Bronchial epithelial cell (primary cell): ENCODE measurements at regions not wholly inside any gene's neighbourhood (a gene's known extent, or its start where the extent isn't known, plus 50 kb on each side); places are given as distances from the start of the nearest gene placed in this dataset.

Experiments
- DNase-seq: peaks from one replicate; pipeline ENCODE4 v3.0.0-alpha.2; 2010; ENCODE audit warnings: low read depth
- FAIRE-seq: peaks from 2 replicates; lab custom pipeline; 2011; peaks lifted over from hg19 to GRCh38; lab: Jason Lieb, UNC
- H3K27me3 ChIP-seq: 2 replicates; pipeline ENCODE4 v1.5.1; 2011; ENCODE audit warnings: low read length; ENCODE audit not compliant: control insufficient read depth, insufficient read depth
- H3K36me3 ChIP-seq: 2 replicates; pipeline ENCODE4 v1.5.1; 2011; ENCODE audit warnings: low read length; ENCODE audit not compliant: control insufficient read depth, insufficient read depth
- H3K4me3 ChIP-seq: 2 replicates; pipeline ENCODE4 v1.5.1; 2011; ENCODE audit warnings: mild to moderate bottlenecking, low read depth, low read length, control low read depth
- CTCF ChIP-seq: IDR thresholded peaks from 2 replicates; pipeline ENCODE4 v1.5.1; 2011; ENCODE audit warnings: mild to moderate bottlenecking, moderate library complexity, low read length, control low read depth, inconsistent platforms; ENCODE audit not compliant: insufficient read depth, severe bottlenecking

DNA sequence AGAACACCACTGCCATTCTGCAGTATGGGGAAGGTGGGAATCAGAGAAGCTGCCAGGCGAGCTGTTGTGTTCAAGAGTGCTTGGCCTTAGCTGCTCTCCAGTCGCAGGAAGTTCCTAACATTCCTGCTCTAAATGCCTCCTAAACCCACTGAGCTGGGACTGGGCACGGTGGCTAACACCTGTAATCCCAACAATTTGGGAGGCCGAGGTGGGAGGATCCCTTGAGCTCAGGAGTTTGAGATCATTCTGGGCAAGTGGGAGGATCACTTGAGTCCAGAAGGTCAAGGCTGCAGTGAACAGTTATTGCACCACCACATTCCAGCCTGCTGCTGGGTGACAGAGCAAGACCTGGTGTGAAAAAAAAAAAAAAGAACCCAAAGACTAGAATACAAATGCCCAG is 690.3 kb upstream of the FAM241A start:
- no peak overlapping the region for H3K4me3 ChIP-seq
- FAIRE-seq = no peak
- H3K36me3 ChIP-seq = no peaks in the 10 kb centered on the region
- no peak for TF ChIP-seq CTCF
- no peak for DNase-seq
- no peaks in the 10 kb centered on the region for H3K27me3 ChIP-seq

DNA sequence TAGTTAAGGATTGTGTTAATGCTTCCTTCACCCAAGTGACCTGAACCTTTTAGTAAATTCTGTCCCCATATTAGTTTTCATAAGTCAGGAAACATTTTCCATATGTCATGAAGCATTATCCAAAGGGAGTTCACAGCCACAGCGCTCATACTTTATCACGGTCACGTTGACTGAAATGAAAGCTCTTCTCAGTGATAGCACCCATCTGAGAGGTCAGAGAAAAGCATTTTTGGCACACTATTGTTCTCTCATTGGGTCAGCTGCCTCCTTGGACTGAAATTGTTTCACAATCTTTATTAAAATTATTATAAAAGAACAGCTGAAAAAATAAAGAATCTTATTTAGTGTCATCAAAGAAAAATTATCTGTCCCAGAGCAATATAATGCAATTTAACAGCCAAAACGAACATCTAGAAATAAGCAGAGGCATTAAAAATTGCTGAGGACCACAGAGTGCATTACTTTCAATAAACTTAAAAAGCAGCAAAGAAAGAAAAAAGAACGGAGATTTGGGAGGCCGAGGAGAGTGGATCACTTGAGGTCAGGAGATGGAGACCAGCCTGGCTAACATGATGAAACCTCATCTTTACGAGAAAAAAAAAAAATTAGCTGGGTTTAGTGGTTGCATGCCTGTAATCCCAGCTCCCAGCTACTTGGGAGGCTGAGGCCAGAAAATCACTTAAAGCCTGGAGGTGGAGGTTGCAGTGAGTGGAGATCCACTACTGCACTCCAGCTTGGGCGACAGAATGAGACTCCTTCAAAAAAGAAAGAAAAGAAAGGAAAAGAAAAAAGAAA is 680.8 kb upstream of the FAM241A start:
- TF ChIP-seq CTCF = no peak
- Histone ChIP-seq H3K27me3 (no peaks in the 10 kb centered on the region), H3K36me3 (no peaks in the 10 kb centered on the region), H3K4me3 (no peak overlapping the region)
- no peak for DNase-seq
- no peak for FAIRE-seq

- no peak for TF ChIP-seq CTCF
- FAIRE-seq = no peak
- Histone ChIP-seq H3K4me3 (no peak overlapping the region), H3K36me3 (no peaks in the 10 kb centered on the region), H3K27me3 (no peaks in the 10 kb centered on the region)
- no peak for DNase-seq
Measured at GRCh38 chr4:111466811-111467604, 678.2 kb upstream of the FAM241A start.

- DNase-seq = peak; percentile 18
- no peak for FAIRE-seq
- Histone ChIP-seq H3K27me3 (no peaks in the 10 kb centered on the region), H3K36me3 (no peaks in the 10 kb centered on the region), H3K4me3 (no peak overlapping the region)
- TF ChIP-seq CTCF = peak; percentile 10
Measured at GRCh38 chr4:111475001-111475400, 670.3 kb upstream of the FAM241A start.

GRCh38 chr4:111475666-111476065 is 669.6 kb upstream of the FAM241A start:
- Histone ChIP-seq H3K36me3 (no peaks in the 10 kb centered on the region), H3K27me3 (no peaks in the 10 kb centered on the region), H3K4me3 (no peak overlapping the region)
- TF ChIP-seq CTCF = no peak
- DNase-seq = peak; percentile 2
- no peak for FAIRE-seq
